Activated T-helper 9 cell treated with anti-CD3 and anti-CD28 coated beads, Interleukin-2, amount 50 U/mL, for 16 hours (primary cell): ENCODE measurements at regions not wholly inside any gene's neighbourhood (a gene's known extent, or its start where the extent isn't known, plus 50 kb on each side); places are given as distances from the start of the nearest gene placed in this dataset.

ENCODE experiments used
- DNase-seq: peaks from one replicate; pipeline ENCODE4 v3.0.0-alpha.2; 2020; ENCODE audit warnings: low read depth

- DNase-seq: no peak
Observed at GRCh38 chr4:178037459-178038214, 595.4 kb upstream of the AGA start.

GRCh38 chr4:178056996-178057395, 614.8 kb upstream of the AGA start:
- DNase-seq: no peak

- DNase-seq: no peak
Observed at GRCh38 chr4:178063568-178063967, 621.3 kb upstream of the AGA start.

GRCh38 chr4:178066338-178066941, 624.2 kb upstream of the AGA start:
- no peak for DNase-seq

- no peak for DNase-seq
Observed at GRCh38 chr4:178068136-178068535, 625.9 kb upstream of the AGA start.

GRCh38 chr4:178070163-178070562, 627.9 kb upstream of the AGA start:
- no peak for DNase-seq

- no peak for DNase-seq
Observed at GRCh38 chr4:178080312-178080711, 638.1 kb upstream of the AGA start.

- no peak for DNase-seq
Observed at GRCh38 chr4:178081176-178081575, 638.9 kb upstream of the AGA start.

GRCh38 chr4:178081896-178082295, 639.7 kb upstream of the AGA start:
- DNase-seq: no peak

GRCh38 chr4:178082906-178083305, 640.7 kb upstream of the AGA start:
- no peak for DNase-seq

GRCh38 chr4:178083968-178084367, 641.7 kb upstream of the AGA start:
- DNase-seq: no peak

GRCh38 chr4:178086320-178086719, 644.1 kb upstream of the AGA start:
- DNase-seq: no peak

- DNase-seq: no peak
Observed at GRCh38 chr4:178090640-178091411, 648.6 kb upstream of the AGA start.

GRCh38 chr4:178102139-178102538, 659.9 kb upstream of the AGA start:
- no peak for DNase-seq

GRCh38 chr4:178105242-178105641, 663.0 kb upstream of the AGA start:
- DNase-seq: no peak

GRCh38 chr4:178136736-178137345, 694.6 kb upstream of the AGA start:
- DNase-seq: no peak

- no peak for DNase-seq
Observed at GRCh38 chr4:178137732-178138471, 695.7 kb upstream of the AGA start.

- no peak for DNase-seq
Observed at GRCh38 chr4:178138491-178138890, 696.3 kb upstream of the AGA start.

GRCh38 chr4:178140326-178140915, 698.2 kb upstream of the AGA start:
- no peak for DNase-seq

GRCh38 chr4:178142724-178143123, 700.5 kb upstream of the AGA start:
- no peak for DNase-seq

GRCh38 chr4:178148106-178148505, 705.9 kb upstream of the AGA start:
- DNase-seq: no peak
